ENCODE measurements at regions not wholly inside any gene's neighbourhood (a gene's known extent, or its start where the extent isn't known, plus 50 kb on each side); places are given as distances from the start of the nearest gene placed in this dataset.

DNA sequence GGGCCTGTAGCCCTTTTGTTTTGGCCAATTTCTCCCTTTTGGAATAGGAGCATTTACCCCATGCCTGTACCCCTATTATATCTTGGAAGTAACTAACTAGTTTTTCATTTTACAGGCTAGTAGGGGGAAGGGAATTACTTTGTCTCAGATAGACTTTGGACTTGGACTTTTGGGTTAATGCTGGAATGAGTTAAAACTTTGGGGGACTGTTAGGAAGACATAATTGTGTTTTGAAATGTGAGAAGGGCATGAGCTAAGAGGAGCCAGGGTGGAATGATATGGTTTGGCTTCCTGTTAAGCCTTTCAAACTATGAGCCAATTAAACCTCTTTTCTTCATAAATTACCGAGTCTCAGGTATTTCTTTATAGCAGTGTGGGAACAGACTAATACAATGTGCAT is 168.1 kb downstream of the FGF1 start:
- no peak overlapping the region for H3K27ac Mint-ChIP-seq
- no peaks in the 10 kb centered on the region for H3K4me1 Mint-ChIP-seq
- no CpG with 5 or more reads among the region's 1 CpG for WGBS (ENCODE audit: insufficient coverage)
- intact Hi-C loops (cut with micrococcal nuclease), result no loop called here
- H3K27me3 ChIP-seq (ENCODE audit: control insufficient read depth, insufficient read depth, low read length), result no peaks in the 10 kb centered on the region
- no peaks in the 10 kb centered on the region for H3K4me1 ChIP-seq (ENCODE audit: control insufficient read depth, insufficient read depth, low read length)
- H3K27ac ChIP-seq (ENCODE audit: low read length), result no peak overlapping the region
- H3K4me3 ChIP-seq (ENCODE audit: low read length), result no peak overlapping the region
- DNase-seq (no peak), ATAC-seq (no peak)
- no peaks in the 10 kb centered on the region for H3K9me3 ChIP-seq (ENCODE audit: control insufficient read depth, insufficient read depth, low read length)
- peaks cover under 1 to 12% of the 10 kb centered on the region in 2 donors for H3K27me3 Mint-ChIP-seq (ENCODE audit: low read depth in 2 of 2)
- H3K4me3 Mint-ChIP-seq, result no peak overlapping the region
- peaks cover 7 to 10% of the 10 kb centered on the region in 2 donors for H3K9me3 Mint-ChIP-seq
- TF ChIP-seq, protein P1, sequence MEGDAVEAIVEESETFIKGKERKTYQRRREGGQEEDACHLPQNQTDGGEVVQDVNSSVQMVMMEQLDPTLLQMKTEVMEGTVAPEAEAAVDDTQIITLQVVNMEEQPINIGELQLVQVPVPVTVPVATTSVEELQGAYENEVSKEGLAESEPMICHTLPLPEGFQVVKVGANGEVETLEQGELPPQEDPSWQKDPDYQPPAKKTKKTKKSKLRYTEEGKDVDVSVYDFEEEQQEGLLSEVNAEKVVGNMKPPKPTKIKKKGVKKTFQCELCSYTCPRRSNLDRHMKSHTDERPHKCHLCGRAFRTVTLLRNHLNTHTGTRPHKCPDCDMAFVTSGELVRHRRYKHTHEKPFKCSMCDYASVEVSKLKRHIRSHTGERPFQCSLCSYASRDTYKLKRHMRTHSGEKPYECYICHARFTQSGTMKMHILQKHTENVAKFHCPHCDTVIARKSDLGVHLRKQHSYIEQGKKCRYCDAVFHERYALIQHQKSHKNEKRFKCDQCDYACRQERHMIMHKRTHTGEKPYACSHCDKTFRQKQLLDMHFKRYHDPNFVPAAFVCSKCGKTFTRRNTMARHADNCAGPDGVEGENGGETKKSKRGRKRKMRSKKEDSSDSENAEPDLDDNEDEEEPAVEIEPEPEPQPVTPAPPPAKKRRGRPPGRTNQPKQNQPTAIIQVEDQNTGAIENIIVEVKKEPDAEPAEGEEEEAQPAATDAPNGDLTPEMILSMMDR (IDR thresholded peaks at IDR 0.05), result no peak
- H3K36me3 Mint-ChIP-seq, result peaks cover 12% of the 10 kb centered on the region
- no peaks in the 10 kb centered on the region for H3K36me3 ChIP-seq (ENCODE audit: control insufficient read depth, insufficient read depth, low read length)

GRCh38 chr5:142516732-142517131 is 169.2 kb downstream of the FGF1 start:
- Histone ChIP-seq H3K27ac (ENCODE audit: low read length) (no peak overlapping the region), H3K27me3 (ENCODE audit: control insufficient read depth, insufficient read depth, low read length) (no peaks in the 10 kb centered on the region), H3K4me1 (ENCODE audit: control insufficient read depth, insufficient read depth, low read length) (no peaks in the 10 kb centered on the region), H3K36me3 (ENCODE audit: control insufficient read depth, insufficient read depth, low read length) (no peaks in the 10 kb centered on the region), H3K4me3 (ENCODE audit: low read length) (no peak overlapping the region), H3K9me3 (ENCODE audit: control insufficient read depth, insufficient read depth, low read length) (no peaks in the 10 kb centered on the region)
- H3K27ac Mint-ChIP-seq, result no peak overlapping the region
- peaks cover 7 to 10% of the 10 kb centered on the region in 2 donors for H3K9me3 Mint-ChIP-seq
- no peak for ATAC-seq
- intact Hi-C loops (cut with micrococcal nuclease), result no loop called here
- DNase-seq, result no peak
- peaks cover 3 to 11% of the 10 kb centered on the region in 2 donors for H3K27me3 Mint-ChIP-seq (ENCODE audit: low read depth in 2 of 2)
- WGBS (ENCODE audit: insufficient coverage), result 88% methylated on average over 3 of the region's 3 CpGs
- H3K4me3 Mint-ChIP-seq, result no peak overlapping the region
- no peaks in the 10 kb centered on the region for H3K4me1 Mint-ChIP-seq
- TF ChIP-seq, protein P1 (IDR thresholded peaks at IDR 0.05), result no peak
- peaks cover 12% of the 10 kb centered on the region for H3K36me3 Mint-ChIP-seq

GRCh38 chr5:142515036-142515435 is 170.9 kb downstream of the FGF1 start:
- Histone ChIP-seq H3K27ac (ENCODE audit: low read length) (no peak overlapping the region), H3K9me3 (ENCODE audit: control insufficient read depth, insufficient read depth, low read length) (no peaks in the 10 kb centered on the region), H3K4me1 (ENCODE audit: control insufficient read depth, insufficient read depth, low read length) (no peaks in the 10 kb centered on the region), H3K27me3 (ENCODE audit: control insufficient read depth, insufficient read depth, low read length) (no peaks in the 10 kb centered on the region), H3K36me3 (ENCODE audit: control insufficient read depth, insufficient read depth, low read length) (no peaks in the 10 kb centered on the region), H3K4me3 (ENCODE audit: low read length) (no peak overlapping the region)
- TF ChIP-seq, protein P1 (IDR thresholded peaks at IDR 0.05), result no peak
- Mint-ChIP-seq H3K4me3 (no peak overlapping the region), H3K27me3 (ENCODE audit: low read depth in 2 of 2) (peaks cover 0 to 3% of the 10 kb centered on the region in 2 donors), H3K4me1 (no peaks in the 10 kb centered on the region), H3K9me3 (peaks cover 7 to 10% of the 10 kb centered on the region in 2 donors), H3K27ac (no peak overlapping the region), H3K36me3 (peaks cover 12% of the 10 kb centered on the region)
- intact Hi-C loops (cut with micrococcal nuclease), result no loop called here
- ATAC-seq (no peak), DNase-seq (no peak)
- WGBS (ENCODE audit: insufficient coverage), result 88% methylated on average over 1 of the region's 2 CpGs

- no peaks in the 10 kb centered on the region for H3K4me1 ChIP-seq (ENCODE audit: control insufficient read depth, insufficient read depth, low read length)
- H3K4me3 ChIP-seq (ENCODE audit: low read length), result no peak overlapping the region
- 93% methylated on average over 3 of the region's 3 CpGs for WGBS (ENCODE audit: insufficient coverage)
- no peak overlapping the region for H3K27ac ChIP-seq (ENCODE audit: low read length)
- no peaks in the 10 kb centered on the region for H3K9me3 ChIP-seq (ENCODE audit: control insufficient read depth, insufficient read depth, low read length)
- intact Hi-C loops (cut with micrococcal nuclease), result no loop called here
- H3K36me3 ChIP-seq (ENCODE audit: control insufficient read depth, insufficient read depth, low read length), result no peaks in the 10 kb centered on the region
- Mint-ChIP-seq H3K27ac (no peak overlapping the region), H3K36me3 (peaks cover 12% of the 10 kb centered on the region), H3K27me3 (ENCODE audit: low read depth in 2 of 2) (peaks cover 2 to 3% of the 10 kb centered on the region in 2 donors), H3K9me3 (peaks cover 7 to 10% of the 10 kb centered on the region in 2 donors), H3K4me1 (no peaks in the 10 kb centered on the region), H3K4me3 (no peak overlapping the region)
- TF ChIP-seq, protein P1 (IDR thresholded peaks at IDR 0.05), result no peak
- H3K27me3 ChIP-seq (ENCODE audit: control insufficient read depth, insufficient read depth, low read length), result no peaks in the 10 kb centered on the region
- DNase-seq (no peak), ATAC-seq (no peak)
Observed at GRCh38 chr5:142514196-142514595, 171.7 kb downstream of the FGF1 start.

All from natural killer cell (primary cell).